ENCODE measurements at regions not wholly inside any gene's neighbourhood (a gene's known extent, or its start where the extent isn't known, plus 50 kb on each side); places are given as distances from the start of the nearest gene placed in this dataset.

DNA sequence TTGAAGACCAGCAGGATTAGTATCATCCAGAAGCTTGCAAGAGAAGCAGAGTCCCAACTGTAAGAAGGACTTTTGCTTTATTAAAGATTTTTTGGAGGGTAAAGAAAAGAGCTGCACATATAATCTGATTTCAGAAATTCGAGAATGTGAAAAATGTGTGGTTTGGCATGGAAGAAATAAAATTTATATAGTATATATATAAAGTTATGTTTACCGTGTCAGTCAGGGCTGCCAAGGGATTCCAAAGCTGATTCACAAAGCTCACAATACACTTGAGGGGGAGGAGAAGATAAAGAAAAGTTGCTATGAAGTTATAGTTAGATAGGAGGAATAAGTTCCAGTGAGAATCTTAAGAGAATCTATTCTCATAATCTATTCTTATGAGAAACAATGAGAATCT lies 231.8 kb upstream of the CACNA2D1 start:
- Histone ChIP-seq H3K9me3 (ENCODE audit: control insufficient read depth, insufficient read depth, low read depth, low read length) (no peaks in the 10 kb centered on the region), H3K4me3 (ENCODE audit: low read depth in 2 of 2, low read length in 2 of 2) (no peak overlapping the region), H3K36me3 (ENCODE audit: control insufficient read depth, insufficient read depth, low read length) (no peaks in the 10 kb centered on the region), H3K4me1 (ENCODE audit: control insufficient read depth, insufficient read depth, low read length) (no peaks in the 10 kb centered on the region), H3K27me3 (ENCODE audit: control insufficient read depth, insufficient read depth, low read length) (peaks cover 3% of the 10 kb centered on the region; the same call in 1 of the 2 replicates), H3K27ac (ENCODE audit: low read length) (no peak overlapping the region)
- no TSS peak for BruUV-seq (replicated peaks)
- CTCF ChIA-PET: no interaction called here
- no peak for TF ChIP-seq TCF7L2 (IDR thresholded peaks at IDR 0.05; ENCODE audit: low read depth, low read length)
- TF ChIP-seq SIN3A (IDR thresholded peaks at IDR 0.05; ENCODE audit: borderline replicate concordance, insufficient read depth, low read depth, low read length): no peak
- no peak for TF ChIP-seq POLR2AphosphoS5 (IDR thresholded peaks at IDR 0.05; ENCODE audit: low read depth, low read length)
- TF ChIP-seq REST (IDR thresholded peaks at IDR 0.05; ENCODE audit: insufficient read depth in 1 of 2, low read depth in 2 of 2, low read length in 1 of 2): no peak
- TF ChIP-seq, protein P1, sequence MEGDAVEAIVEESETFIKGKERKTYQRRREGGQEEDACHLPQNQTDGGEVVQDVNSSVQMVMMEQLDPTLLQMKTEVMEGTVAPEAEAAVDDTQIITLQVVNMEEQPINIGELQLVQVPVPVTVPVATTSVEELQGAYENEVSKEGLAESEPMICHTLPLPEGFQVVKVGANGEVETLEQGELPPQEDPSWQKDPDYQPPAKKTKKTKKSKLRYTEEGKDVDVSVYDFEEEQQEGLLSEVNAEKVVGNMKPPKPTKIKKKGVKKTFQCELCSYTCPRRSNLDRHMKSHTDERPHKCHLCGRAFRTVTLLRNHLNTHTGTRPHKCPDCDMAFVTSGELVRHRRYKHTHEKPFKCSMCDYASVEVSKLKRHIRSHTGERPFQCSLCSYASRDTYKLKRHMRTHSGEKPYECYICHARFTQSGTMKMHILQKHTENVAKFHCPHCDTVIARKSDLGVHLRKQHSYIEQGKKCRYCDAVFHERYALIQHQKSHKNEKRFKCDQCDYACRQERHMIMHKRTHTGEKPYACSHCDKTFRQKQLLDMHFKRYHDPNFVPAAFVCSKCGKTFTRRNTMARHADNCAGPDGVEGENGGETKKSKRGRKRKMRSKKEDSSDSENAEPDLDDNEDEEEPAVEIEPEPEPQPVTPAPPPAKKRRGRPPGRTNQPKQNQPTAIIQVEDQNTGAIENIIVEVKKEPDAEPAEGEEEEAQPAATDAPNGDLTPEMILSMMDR (IDR thresholded peaks at IDR 0.05): no peak
- DNase-seq (ENCODE audit: low read depth, low spot score) (no peak), ATAC-seq (no peak)
- intact Hi-C loops (cut with micrococcal nuclease; ENCODE audit: unreplicated experiment) (no loop called here), in situ Hi-C loops (cut with HindIII; ENCODE audit: low pct_unique_long_range_greater_than_20kb, low sequenced_read_pairs) (no loop called here)
- POLR2A ChIA-PET: no interaction called here

DNA sequence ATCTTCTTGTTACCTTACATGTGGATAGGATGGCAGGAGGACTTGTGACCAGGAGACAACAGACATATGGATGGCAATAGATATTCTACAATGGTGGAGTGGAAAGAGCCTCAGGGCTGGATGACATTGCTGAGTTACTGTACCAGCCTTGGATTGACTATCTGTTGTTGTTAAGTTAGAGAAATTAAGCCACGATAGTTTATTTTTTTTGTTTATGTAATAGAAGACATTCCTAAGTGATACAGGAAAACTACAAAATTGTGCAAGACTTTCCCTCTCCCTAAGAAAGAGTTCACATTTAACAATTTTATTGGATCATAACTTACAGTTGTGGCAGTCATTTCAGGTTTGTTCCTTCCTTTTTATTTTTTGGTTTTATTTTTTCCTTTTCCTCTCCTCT lies 230.7 kb upstream of the CACNA2D1 start:
- no TSS peak for BruUV-seq (replicated peaks)
- TF ChIP-seq SIN3A (IDR thresholded peaks at IDR 0.05; ENCODE audit: borderline replicate concordance, insufficient read depth, low read depth, low read length) (no peak), REST (IDR thresholded peaks at IDR 0.05; ENCODE audit: insufficient read depth in 1 of 2, low read depth in 2 of 2, low read length in 1 of 2) (no peak), POLR2AphosphoS5 (IDR thresholded peaks at IDR 0.05; ENCODE audit: low read depth, low read length) (no peak), TCF7L2 (IDR thresholded peaks at IDR 0.05; ENCODE audit: low read depth, low read length) (no peak)
- TF ChIP-seq, protein P1 (IDR thresholded peaks at IDR 0.05): no peak
- intact Hi-C loops (cut with micrococcal nuclease; ENCODE audit: unreplicated experiment) (no loop called here), in situ Hi-C loops (cut with HindIII; ENCODE audit: low pct_unique_long_range_greater_than_20kb, low sequenced_read_pairs) (no loop called here)
- ChIA-PET POLR2A (no interaction called here), CTCF (no interaction called here)
- ATAC-seq (no peak), DNase-seq (ENCODE audit: low read depth, low spot score) (no peak)
- Histone ChIP-seq H3K27ac (ENCODE audit: low read length) (no peak overlapping the region), H3K9me3 (ENCODE audit: control insufficient read depth, insufficient read depth, low read depth, low read length) (no peaks in the 10 kb centered on the region), H3K36me3 (ENCODE audit: control insufficient read depth, insufficient read depth, low read length) (no peaks in the 10 kb centered on the region), H3K4me1 (ENCODE audit: control insufficient read depth, insufficient read depth, low read length) (no peaks in the 10 kb centered on the region), H3K27me3 (ENCODE audit: control insufficient read depth, insufficient read depth, low read length) (peaks cover 3% of the 10 kb centered on the region; the same call in 1 of the 2 replicates), H3K4me3 (ENCODE audit: low read depth in 2 of 2, low read length in 2 of 2) (no peak overlapping the region)
